Fibroblast of lung (primary cell): ENCODE measurements at regions not wholly inside any gene's neighbourhood (a gene's known extent, or its start where the extent isn't known, plus 50 kb on each side); places are given as distances from the start of the nearest gene placed in this dataset.

Source experiments
- CTCF ChIP-seq, 2 donors: IDR thresholded peaks in 1 of 2; conservative IDR thresholded peaks in 1 of 2; 1 replicate in 1 of 2; 2 replicates in 1 of 2; pipeline ENCODE4 v1.5.1; 2011 to 2012; ENCODE audit warnings: low read length in 2 of 2, control low read depth in 1 of 2, inconsistent platforms in 1 of 2, low read depth in 1 of 2, mild to moderate bottlenecking in 1 of 2
- EZH2 ChIP-seq: IDR thresholded peaks from 2 replicates; pipeline ENCODE4 v1.5.1; 2012; ENCODE audit warnings: low read length, control low read depth, mild to moderate bottlenecking; ENCODE audit errors: missing control alignments

DNA sequence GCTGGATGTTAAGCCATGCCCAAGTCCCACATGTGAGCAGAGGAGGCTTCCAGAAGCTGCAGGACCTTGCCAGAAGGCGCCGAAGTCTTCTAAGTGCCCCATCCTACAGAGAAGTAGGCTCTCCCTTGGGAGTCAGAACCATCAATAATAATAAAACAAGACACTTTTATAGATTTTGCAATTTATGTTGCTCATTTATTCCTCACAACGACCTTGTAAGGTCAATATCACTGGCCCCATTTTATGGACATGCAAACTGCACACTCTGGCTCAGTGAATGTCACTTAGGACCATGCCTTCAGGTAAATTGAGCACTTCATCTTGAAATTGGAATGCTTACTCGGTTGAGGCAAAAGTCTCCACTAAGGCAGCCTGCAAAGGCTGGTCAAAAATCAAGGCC, 170.4 kb downstream of the BCOR start:
- TF ChIP-seq CTCF (conservative IDR thresholded peaks at IDR 0.05 in 1 of 2, IDR thresholded peaks at IDR 0.05 in 1 of 2; ENCODE audit: low read depth in 1 of 2, low read length in 2 of 2) = no peak
- TF ChIP-seq EZH2 = no peak
